LHCN-M2 (cell line): ENCODE measurements at regions not wholly inside any gene's neighbourhood (a gene's known extent, or its start where the extent isn't known, plus 50 kb on each side); places are given as distances from the start of the nearest gene placed in this dataset.
A peak's percentile ranks its signal among the peaks of the same experiment; 100 is the strongest.

Experiments
- DNase-seq: peaks from one replicate; pipeline ENCODE4 v3.0.0-alpha.2; 2012; ENCODE audit warnings: low read depth

DNA sequence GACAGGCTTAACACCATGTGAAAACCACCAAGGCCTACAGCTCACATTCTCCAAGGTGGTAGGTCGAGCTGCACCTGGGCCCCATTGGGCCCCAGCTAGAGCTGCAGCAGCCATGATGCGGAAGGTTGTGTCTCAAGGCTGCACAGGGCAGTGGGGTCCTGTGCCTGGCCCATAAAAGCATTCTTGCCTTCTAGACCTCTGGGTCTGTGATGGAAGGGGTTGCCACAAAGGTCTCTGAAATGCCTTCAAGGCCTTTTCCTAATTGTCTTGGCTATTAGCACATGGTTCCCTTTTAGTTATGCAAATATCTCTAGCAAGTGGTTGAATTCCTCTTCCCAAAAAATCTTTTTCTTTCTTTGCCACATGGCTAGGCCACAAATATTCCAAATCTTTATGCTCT is 52.5 kb upstream of the C11orf58 start:
- DNase-seq: no peak

DNA sequence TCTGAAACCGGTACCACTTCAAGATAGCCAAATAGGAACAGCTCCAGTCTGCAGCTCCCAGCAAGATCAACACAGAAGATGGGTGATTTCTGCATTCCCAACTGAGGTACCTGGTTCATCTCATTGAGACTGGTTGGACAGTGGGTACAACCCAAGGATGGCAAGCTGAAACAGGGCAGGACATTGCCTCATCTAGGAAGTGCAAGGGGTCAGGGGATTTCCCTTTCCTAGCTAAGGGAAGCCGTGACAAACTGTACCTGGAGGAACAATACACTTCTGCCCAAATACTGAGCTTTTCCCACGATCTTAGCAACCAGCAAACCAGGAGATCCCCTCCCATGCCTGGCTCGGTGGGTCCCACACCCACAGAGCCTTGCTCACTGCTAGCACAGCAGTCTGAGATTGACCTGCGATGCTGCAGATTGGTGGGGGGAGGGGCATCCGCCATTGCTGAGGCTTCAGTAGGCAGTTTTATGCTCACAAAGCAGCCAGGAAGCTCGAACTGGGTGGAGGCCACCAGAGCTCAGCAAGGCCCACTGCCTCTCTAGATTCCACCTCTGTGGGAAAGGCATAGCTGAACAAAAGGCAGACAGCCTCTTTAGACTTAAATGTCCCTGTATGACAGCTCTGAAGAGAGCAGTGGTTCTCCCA is 59.9 kb upstream of the C11orf58 start:
- no peak for DNase-seq

DNA sequence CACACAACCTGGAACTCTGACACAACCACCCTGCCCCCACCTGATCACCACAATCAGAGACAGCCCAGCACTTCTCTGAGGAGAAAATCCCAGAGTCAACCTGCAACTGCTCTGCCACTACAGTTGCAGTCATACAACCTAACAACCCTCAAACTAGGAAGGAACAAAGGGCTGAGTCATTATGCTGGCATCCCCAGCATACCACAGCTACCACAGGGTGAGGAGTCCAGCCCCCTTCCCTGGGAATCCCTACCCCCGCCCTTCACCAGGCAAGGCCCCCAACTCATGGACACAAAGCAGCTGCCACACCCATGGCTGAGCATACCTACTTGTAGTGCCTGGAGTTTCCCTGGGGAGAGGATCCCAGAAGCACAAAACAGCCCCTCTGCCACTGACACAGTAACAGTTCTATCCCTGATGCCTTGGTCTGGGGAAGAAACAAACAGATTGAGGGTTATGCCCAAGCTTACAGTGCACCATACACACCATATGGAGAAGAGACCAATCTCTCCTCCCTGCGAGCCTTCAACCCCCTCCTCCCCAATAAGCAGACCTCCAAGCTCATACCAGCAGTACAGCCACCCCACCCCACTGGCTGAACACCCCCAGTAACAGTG is 68.5 kb upstream of the C11orf58 start:
- peak; percentile 4 for DNase-seq

DNA sequence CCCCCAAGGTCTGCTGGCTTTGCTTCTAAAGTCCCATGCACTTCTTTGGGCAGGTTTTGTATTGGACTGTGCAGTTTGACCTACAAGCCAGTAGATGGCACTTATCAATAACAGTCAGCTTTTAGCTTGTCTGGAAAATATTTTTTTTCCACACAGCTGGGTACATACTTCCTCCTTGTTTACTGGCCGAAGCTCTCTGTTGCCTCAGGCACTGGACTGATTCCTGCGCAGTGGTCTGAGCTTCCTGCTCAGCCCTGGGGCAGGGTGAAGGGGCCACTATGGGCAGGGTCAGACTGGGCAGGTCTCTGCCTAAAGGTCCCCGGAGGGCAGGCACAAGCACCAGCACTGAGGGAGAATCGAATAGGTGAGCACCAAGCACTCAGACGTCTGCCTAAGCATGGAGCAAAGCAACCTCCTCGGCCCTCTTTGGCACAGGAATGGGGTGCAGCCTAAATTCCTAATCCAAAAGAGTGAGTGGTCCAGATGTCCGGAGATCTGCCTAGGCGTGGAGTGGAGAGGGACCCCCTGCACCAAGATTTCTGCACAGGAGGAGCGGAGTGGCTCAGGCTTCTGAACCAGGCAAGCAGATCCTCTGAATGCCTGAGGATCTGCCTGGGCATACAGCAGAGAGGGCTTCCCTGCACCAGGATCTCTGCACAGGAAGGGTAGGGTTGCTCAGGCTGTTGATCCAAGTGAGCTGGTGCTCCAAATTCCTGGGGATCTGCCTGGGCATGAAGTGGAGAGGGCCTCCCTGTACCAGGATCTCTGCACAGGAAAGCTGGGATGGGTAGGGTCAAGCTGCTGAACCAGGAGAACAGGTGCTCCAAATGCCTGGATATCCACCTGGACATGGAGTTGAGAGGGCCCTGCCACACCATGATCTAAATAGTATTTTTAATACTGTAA is 105.9 kb upstream of the C11orf58 start:
- no peak for DNase-seq

- DNase-seq: no peak
Observed at GRCh38 chr11:16630651-16631050, 107.8 kb upstream of the C11orf58 start.

DNA sequence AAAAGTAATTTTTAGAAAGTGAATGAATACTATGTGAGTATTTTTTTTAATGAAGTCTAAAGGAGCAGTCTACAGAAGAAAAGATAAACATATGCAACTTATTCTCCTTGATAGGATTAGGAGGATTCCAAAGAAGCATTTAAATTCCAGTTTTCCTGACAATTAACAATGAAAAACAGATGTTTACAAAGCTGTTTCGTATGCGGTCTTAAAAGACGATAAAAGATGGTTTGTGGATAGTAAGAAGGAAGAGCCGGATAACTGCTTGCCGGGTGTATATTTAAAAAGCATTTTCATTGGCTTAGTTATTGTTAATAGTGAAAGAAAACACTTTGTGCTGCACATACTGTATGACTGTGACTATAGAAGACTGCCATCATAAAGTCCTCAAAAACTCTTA is 120.0 kb upstream of the C11orf58 start:
- DNase-seq: no peak

DNA sequence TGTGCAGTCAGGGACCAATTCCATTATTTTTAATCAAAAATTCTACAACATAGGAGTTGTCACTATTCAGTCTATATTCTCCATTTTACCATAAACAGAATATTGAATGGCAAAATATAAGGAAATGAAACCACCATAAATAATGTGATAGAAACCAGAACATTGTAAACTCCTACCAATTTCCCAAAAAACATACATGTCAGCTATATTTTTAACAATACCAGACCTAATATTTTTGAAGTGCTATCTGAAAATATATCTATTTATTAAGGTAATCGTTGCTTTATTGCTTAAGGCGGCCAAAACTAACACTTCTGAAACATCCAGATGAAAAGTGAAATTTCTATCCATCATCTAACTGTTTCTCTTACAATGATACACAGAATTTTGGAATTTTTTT is 123.0 kb upstream of the C11orf58 start:
- no peak for DNase-seq

DNA sequence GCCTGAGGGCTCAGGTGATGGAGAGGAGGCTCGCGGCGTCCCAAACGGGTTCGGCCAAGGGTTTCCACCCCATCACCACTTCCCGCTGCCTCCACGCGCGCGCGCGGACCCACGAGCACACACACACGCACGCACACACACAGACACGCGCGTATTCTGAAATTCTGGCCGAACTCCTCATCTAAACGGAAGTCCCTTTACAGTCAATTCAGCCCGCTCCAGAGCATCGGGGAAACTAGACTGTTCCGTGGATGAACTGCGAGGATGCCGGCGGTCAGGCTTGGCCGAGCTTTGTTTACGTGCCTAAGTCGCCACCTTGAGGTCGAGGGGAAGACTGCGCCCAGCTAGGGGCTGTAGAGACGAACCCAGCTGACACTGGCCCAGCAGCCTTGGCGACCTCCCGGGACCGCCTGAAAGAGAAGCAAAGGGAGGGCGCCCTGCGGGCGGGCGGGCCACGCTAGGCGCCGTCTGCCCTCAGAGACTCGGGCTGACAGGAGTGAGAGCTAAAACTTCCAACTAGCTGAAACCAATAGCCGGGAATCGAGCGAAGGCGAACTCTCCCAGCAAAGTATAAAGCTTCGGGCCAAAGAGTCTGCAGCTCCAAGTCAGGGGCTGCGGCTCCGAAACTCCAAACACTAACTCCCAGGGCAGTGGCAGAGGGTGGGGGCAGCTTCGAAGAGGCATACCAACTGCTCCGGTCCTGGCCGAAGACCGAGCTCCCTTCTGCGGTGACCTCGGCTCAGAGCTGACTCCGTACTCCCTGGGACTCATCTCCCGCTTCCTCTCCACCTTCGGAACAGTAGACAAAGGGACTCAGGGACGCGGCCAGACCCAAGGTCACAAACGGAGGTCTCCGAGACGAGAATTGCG is 124.7 kb upstream of the C11orf58 start:
- peak; percentile 70 for DNase-seq

DNA sequence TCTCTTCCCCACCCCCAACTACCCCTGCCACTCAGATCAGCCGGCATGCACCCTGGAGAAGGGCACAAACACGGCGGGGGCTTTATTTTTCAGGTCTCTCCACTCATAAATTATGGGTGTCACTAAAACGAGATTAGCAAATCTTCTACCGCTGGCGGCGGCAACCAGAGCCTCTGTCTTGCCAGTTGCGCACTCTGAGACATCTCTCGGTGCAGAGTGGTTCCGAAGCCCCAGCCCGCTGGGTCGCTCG is 125.3 kb upstream of the C11orf58 start:
- no peak for DNase-seq

GRCh38 chr11:16612566-16613261 is 125.7 kb upstream of the C11orf58 start:
- no peak for DNase-seq

DNA sequence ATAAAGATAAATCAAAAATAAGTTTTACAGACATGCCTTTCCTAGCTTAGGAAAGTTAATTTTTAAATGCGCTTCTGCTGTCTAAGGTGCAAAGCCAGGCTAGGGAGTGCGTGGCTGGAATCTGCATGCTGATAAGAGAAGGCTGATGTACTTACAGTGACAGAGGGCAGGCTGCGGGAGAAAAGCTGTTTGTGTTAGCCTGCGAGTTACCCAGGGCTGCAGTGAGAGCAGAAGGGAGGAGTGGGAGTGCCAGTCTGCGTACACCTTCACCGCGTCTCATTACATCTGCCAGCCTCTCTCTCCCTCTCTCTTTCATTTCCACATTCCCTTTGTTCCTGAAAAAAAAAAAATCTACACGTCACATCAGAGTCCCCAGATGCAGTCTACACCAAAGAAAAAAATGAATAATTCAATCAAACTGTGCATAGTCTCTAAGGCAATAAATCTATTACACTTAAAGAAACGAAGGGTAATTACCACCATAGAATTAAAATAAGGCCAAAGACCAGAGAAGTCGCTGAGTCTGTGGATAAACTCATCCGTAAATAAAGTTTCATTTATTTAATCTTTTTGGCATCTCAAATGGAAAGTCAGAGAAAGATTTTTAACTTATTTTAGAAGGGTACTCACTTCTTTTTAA is 126.4 kb upstream of the C11orf58 start:
- no peak for DNase-seq

GRCh38 chr11:16611401-16611921 is 127.0 kb upstream of the C11orf58 start:
- DNase-seq: no peak

GRCh38 chr11:16610738-16611388 is 127.6 kb upstream of the C11orf58 start:
- DNase-seq: no peak

DNA sequence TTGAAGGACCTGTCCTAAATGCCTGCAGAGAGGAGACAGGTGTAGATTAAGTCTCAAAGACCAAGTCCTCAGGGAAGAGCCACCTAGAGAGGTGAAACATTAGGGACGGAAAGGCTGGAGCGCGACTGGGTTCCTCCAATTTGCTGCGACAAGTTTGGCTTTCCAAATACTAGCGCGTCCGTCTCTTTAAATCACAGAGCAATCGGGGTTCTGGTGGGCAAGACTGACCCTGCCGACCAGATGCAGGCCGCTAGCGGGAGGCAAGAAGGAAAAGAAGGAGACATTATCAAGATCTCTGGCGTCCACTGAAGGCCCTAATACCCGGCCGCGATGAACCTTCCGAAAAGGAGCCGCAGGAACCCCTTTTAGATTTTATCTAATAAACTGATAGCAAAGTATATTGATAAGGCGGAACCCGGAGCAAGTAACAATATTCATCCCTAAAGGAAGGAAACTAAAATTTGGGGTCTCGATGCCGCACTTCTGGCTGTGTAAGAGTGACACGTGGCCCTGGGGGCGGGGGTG is 128.2 kb upstream of the C11orf58 start:
- DNase-seq: no peak

DNA sequence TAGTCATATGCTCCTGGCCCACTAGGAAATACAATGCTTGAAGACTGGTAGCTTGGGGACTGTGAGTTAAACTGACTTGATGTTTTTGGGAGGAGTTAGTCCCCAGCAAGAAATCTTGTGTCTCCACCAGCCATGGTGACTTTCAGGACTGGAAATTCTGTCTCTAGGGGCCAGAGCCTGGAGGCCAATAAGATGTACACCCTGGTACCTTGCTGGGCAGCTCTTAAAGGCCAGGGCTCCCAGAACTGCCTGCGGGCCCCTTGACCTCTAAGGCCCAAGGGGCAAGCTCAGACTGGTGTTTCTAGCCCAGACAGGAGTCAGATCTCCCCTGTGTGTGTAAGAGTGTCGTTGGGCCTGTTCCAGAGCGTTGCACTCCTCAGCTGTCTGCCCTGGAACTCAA is 128.7 kb upstream of the C11orf58 start:
- no peak for DNase-seq

- DNase-seq: peak; percentile 0
Observed at GRCh38 chr11:16607675-16608644, 130.5 kb upstream of the C11orf58 start.

DNA sequence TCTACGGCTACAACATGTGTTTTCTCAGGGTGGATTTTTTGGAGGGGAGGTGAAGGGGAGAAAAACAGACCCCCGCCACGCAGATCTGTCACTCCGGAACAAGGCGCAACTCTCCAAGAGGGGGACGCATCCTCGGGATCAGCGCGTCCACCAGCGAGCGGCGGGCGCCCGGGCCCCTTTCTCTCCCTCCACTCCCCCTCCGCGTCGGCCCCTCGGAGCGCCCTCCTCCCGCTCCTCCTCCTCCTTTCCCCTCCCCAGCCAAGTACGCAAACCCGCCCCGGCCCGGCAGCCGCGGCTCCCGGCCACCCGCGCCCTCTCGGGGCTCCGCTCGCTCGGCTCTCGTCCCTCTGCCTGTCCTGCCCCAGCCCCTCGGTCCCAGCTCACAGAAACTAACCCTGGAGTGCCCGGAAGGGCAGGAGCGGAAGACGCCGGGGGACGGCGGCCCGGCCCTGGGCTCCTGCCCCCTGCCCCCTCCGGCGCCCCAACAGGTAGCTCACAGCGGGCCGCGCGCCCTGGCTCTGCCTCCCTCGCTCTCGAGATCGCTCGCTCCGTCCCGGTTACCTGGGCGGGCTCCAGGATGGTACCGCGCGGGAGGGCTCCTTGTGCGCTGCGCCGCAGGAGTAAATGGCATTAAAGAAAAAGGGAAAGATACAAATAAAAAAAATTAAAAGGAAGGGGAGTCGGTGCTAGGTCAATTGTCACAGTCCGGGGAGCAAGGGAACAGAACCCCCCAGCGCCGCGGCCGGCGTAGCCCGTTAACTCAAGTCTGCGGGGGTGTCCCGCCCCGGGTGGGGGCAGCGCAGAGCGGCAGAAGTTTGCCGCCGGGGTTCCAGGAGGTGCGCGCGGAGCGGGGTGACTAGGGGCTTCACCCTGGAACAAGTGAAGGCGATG is 131.4 kb upstream of the C11orf58 start:
- no peak for DNase-seq
